Kidney capillary endothelial cell (primary cell): ENCODE measurements at regions not wholly inside any gene's neighbourhood (a gene's known extent, or its start where the extent isn't known, plus 50 kb on each side); places are given as distances from the start of the nearest gene placed in this dataset.
"Not testable (repeated sequence)": the region's sequence is repeated elsewhere in the genome, so short reads cannot be mapped to it uniquely, and the experiment has no call there.

Source experiments
- DNase-seq: peaks from one replicate; pipeline ENCODE4 v3.0.0-alpha.2; 2018; ENCODE audit warnings: low spot score

GRCh38 chr11:33461369-33462125 lies 204.4 kb downstream of the HIPK3 start:
- no peak for DNase-seq

- DNase-seq: no peak
Observed at GRCh38 chr11:33457948-33458347, 200.8 kb downstream of the HIPK3 start.

- no peak for DNase-seq
Observed at GRCh38 chr11:33455867-33456463, 198.8 kb downstream of the HIPK3 start.

- DNase-seq: no peak
Observed at GRCh38 chr11:33454264-33454663, 197.1 kb downstream of the HIPK3 start.

GRCh38 chr11:33452836-33453624 lies 195.8 kb downstream of the HIPK3 start:
- DNase-seq: peak; percentile 60

- DNase-seq: no peak
Observed at GRCh38 chr11:33451364-33451763, 194.2 kb downstream of the HIPK3 start.

GRCh38 chr11:33449798-33450197 lies 192.6 kb downstream of the HIPK3 start:
- DNase-seq: no peak

- DNase-seq: no peak
Observed at GRCh38 chr11:33448461-33449130, 191.4 kb downstream of the HIPK3 start.

GRCh38 chr11:33445761-33446161 lies 188.6 kb downstream of the HIPK3 start:
- DNase-seq: peak; percentile 38

GRCh38 chr11:33444835-33445594 lies 187.8 kb downstream of the HIPK3 start:
- no peak for DNase-seq

- no peak for DNase-seq
Observed at GRCh38 chr11:33443684-33444083, 186.5 kb downstream of the HIPK3 start.

GRCh38 chr11:33438301-33438700 lies 181.1 kb downstream of the HIPK3 start:
- no peak for DNase-seq

GRCh38 chr11:33437529-33437928 lies 180.3 kb downstream of the HIPK3 start:
- no peak for DNase-seq

GRCh38 chr11:33435216-33435615 lies 178.0 kb downstream of the HIPK3 start:
- DNase-seq: no peak

- no peak for DNase-seq
Observed at GRCh38 chr11:33434294-33434693, 177.1 kb downstream of the HIPK3 start.

GRCh38 chr11:33428435-33428834 lies 171.3 kb downstream of the HIPK3 start:
- not testable (repeated sequence) for DNase-seq

- DNase-seq: no peak
Observed at GRCh38 chr11:33420959-33421566, 163.9 kb downstream of the HIPK3 start.

GRCh38 chr11:33419924-33420323 lies 162.7 kb downstream of the HIPK3 start:
- DNase-seq: no peak

- DNase-seq: no peak
Observed at GRCh38 chr11:33417121-33417520, 159.9 kb downstream of the HIPK3 start.

GRCh38 chr11:33413301-33413700 lies 156.1 kb downstream of the HIPK3 start:
- no peak for DNase-seq

- DNase-seq: no peak
Observed at GRCh38 chr11:33412241-33412640, 155.1 kb downstream of the HIPK3 start.
